ENCODE measurements at regions not wholly inside any gene's neighbourhood (a gene's known extent, or its start where the extent isn't known, plus 50 kb on each side); places are given as distances from the start of the nearest gene placed in this dataset.
"Not testable (repeated sequence)": the region's sequence is repeated elsewhere in the genome, so short reads cannot be mapped to it uniquely, and the experiment has no call there.

- DNase-seq: no peak
These were observed 197.5 kb upstream of the LRRC3B start for GRCh38 chr3:26425076-26425475.

GRCh38 chr3:26428992-26429391 is 193.6 kb upstream of the LRRC3B start:
- DNase-seq: no peak

GRCh38 chr3:26437678-26438077 is 184.9 kb upstream of the LRRC3B start:
- DNase-seq: no peak

- DNase-seq: no peak
These were observed 184.1 kb upstream of the LRRC3B start for GRCh38 chr3:26438325-26438940.

GRCh38 chr3:26438981-26439884 is 183.3 kb upstream of the LRRC3B start:
- DNase-seq: no peak

GRCh38 chr3:26449996-26450395 is 172.6 kb upstream of the LRRC3B start:
- no peak for DNase-seq

- DNase-seq: no peak
These were observed 170.2 kb upstream of the LRRC3B start for GRCh38 chr3:26452363-26452762.

- no peak for DNase-seq
These were observed 161.6 kb upstream of the LRRC3B start for GRCh38 chr3:26460985-26461384.

- DNase-seq: no peak
These were observed 150.2 kb upstream of the LRRC3B start for GRCh38 chr3:26472345-26472744.

- no peak for DNase-seq
These were observed 147.9 kb upstream of the LRRC3B start for GRCh38 chr3:26474706-26475105.

GRCh38 chr3:26480377-26480776 is 142.2 kb upstream of the LRRC3B start:
- no peak for DNase-seq

GRCh38 chr3:26484140-26484539 is 138.4 kb upstream of the LRRC3B start:
- DNase-seq: no peak

- DNase-seq: no peak
These were observed 124.3 kb upstream of the LRRC3B start for GRCh38 chr3:26498271-26498670.

- no peak for DNase-seq
These were observed 117.2 kb upstream of the LRRC3B start for GRCh38 chr3:26505399-26505798.

GRCh38 chr3:26514445-26515029 is 108.0 kb upstream of the LRRC3B start:
- DNase-seq: not testable (repeated sequence)

- DNase-seq: no peak
These were observed 107.2 kb upstream of the LRRC3B start for GRCh38 chr3:26515351-26515750.

GRCh38 chr3:26521261-26521660 is 101.3 kb upstream of the LRRC3B start:
- no peak for DNase-seq

- no peak for DNase-seq
These were observed 99.7 kb upstream of the LRRC3B start for GRCh38 chr3:26522919-26523318.

GRCh38 chr3:26525013-26525412 is 97.6 kb upstream of the LRRC3B start:
- DNase-seq: no peak

GRCh38 chr3:26535151-26535550 is 87.4 kb upstream of the LRRC3B start:
- no peak for DNase-seq

GRCh38 chr3:26536955-26537354 is 85.6 kb upstream of the LRRC3B start:
- no peak for DNase-seq

- no peak for DNase-seq
These were observed 72.2 kb upstream of the LRRC3B start for GRCh38 chr3:26550413-26550812.

GRCh38 chr3:26556637-26557036 is 65.9 kb upstream of the LRRC3B start:
- no peak for DNase-seq

GRCh38 chr3:26558257-26558656 is 64.3 kb upstream of the LRRC3B start:
- no peak for DNase-seq

Data from NCI-H446 treated with DMSO at 0.1 percent for 48 hours (cell line).